GM12873 (cell line): ENCODE measurements at regions not wholly inside any gene's neighbourhood (a gene's known extent, or its start where the extent isn't known, plus 50 kb on each side); places are given as distances from the start of the nearest gene placed in this dataset.

Experiments used
- CTCF ChIP-seq: IDR thresholded peaks from 2 replicates; pipeline ENCODE4 v1.5.1; 2012; ENCODE audit warnings: low read depth, mild to moderate bottlenecking, moderate library complexity, low read length, control low read depth; ENCODE audit not compliant: insufficient read depth; ENCODE audit errors: missing control alignments

GRCh38 chr4:159540501-159540900 lies 437.6 kb downstream of the RAPGEF2 start:
- TF ChIP-seq CTCF, result no peak

- no peak for TF ChIP-seq CTCF
These were observed 438.3 kb downstream of the RAPGEF2 start for GRCh38 chr4:159541143-159541542.

GRCh38 chr4:159542296-159542695 lies 439.4 kb downstream of the RAPGEF2 start:
- TF ChIP-seq CTCF, result no peak

- TF ChIP-seq CTCF, result no peak
These were observed 441.0 kb downstream of the RAPGEF2 start for GRCh38 chr4:159543831-159544230.

GRCh38 chr4:159545556-159545955 lies 442.7 kb downstream of the RAPGEF2 start:
- no peak for TF ChIP-seq CTCF

- no peak for TF ChIP-seq CTCF
These were observed 444.9 kb downstream of the RAPGEF2 start for GRCh38 chr4:159547645-159548308.

- TF ChIP-seq CTCF, result no peak
These were observed 446.2 kb downstream of the RAPGEF2 start for GRCh38 chr4:159549098-159549518.
